ENCODE measurements at regions not wholly inside any gene's neighbourhood (a gene's known extent, or its start where the extent isn't known, plus 50 kb on each side); places are given as distances from the start of the nearest gene placed in this dataset.

DNA sequence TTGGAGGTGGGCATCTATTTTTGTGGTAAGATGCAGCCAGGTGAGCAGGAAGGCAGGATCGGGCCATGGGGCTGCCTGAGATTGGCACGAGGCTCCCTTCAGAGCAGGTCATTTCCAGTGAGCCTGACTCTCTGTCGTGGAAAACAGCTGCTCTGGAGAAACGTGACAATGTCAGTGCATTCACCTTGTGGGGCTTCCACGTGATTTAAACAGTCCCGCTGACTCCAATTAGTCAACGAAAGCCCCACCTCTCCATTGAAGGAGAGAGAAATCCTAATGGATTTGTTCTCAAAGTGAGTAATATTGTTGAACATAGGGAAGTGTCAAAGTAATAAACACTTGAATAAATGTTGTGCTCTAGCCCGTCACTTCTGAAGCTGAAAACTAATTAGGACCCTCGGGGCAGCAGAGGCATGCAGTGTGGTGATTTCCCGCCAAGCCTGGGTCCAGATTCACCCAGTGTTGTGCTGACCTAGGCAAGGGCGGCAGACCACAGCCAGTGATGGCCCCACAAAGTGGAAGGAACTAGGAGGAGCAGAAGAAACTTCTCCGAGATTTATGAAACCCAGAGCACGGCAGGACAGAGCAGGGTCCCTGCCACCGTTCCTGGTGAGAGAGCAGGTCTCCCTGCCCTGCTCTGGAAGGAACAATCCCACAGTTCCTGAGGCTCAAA is 172.5 kb upstream of the C1orf174 start:
- Histone ChIP-seq H3K9me3 (ENCODE audit: control insufficient read depth in 4 of 4, low read length in 3 of 4) (no peaks in the 10 kb centered on the region), H3K9ac (ENCODE audit: low read depth in 1 of 2, low read length in 2 of 2) (no peak overlapping the region), H3K4me1 (ENCODE audit: control insufficient read depth in 4 of 4, insufficient read depth in 4 of 4, low read length in 3 of 4) (no peaks in the 10 kb centered on the region), H3K27ac (ENCODE audit: low read depth in 1 of 2, low read length in 2 of 2) (no peak overlapping the region), H3K4me3 (ENCODE audit: low read depth in 1 of 3, low read length in 3 of 3) (no peak overlapping the region), H3K36me3 (ENCODE audit: control insufficient read depth in 4 of 4, insufficient read depth in 3 of 4, low read depth in 1 of 4, low read length in 3 of 4) (no peaks in the 10 kb centered on the region), H3K27me3 (ENCODE audit: control insufficient read depth in 4 of 4, insufficient read depth in 4 of 4, low read length in 3 of 4) (peaks cover 0 to 2% (median 0%) of the 10 kb centered on the region in 4 donors)
- whole genome bisulfite sequencing, result 54% methylated on average over 14 of the region's 14 CpGs
- no peak for DNase-seq (ENCODE audit: low spot score)
- TF ChIP-seq RXRA (IDR thresholded peaks at IDR 0.05), result no peak
- TF ChIP-seq RAD21 (IDR thresholded peaks at IDR 0.05), result no peak
- no peak for TF ChIP-seq FOXA1 (IDR thresholded peaks at IDR 0.05)
- TF ChIP-seq TAF1 (conservative IDR thresholded peaks at IDR 0.05), result no peak
- TF ChIP-seq, protein P1, sequence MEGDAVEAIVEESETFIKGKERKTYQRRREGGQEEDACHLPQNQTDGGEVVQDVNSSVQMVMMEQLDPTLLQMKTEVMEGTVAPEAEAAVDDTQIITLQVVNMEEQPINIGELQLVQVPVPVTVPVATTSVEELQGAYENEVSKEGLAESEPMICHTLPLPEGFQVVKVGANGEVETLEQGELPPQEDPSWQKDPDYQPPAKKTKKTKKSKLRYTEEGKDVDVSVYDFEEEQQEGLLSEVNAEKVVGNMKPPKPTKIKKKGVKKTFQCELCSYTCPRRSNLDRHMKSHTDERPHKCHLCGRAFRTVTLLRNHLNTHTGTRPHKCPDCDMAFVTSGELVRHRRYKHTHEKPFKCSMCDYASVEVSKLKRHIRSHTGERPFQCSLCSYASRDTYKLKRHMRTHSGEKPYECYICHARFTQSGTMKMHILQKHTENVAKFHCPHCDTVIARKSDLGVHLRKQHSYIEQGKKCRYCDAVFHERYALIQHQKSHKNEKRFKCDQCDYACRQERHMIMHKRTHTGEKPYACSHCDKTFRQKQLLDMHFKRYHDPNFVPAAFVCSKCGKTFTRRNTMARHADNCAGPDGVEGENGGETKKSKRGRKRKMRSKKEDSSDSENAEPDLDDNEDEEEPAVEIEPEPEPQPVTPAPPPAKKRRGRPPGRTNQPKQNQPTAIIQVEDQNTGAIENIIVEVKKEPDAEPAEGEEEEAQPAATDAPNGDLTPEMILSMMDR (IDR thresholded peaks at IDR 0.05; ENCODE audit: low read depth, low read length, missing input control), result no peak
- TF ChIP-seq EGR1 (IDR thresholded peaks at IDR 0.05; ENCODE audit: low read depth in 2 of 2), result no peak
- no peak for TF ChIP-seq HNF4A (conservative IDR thresholded peaks at IDR 0.05)
- TF ChIP-seq, protein P2, sequence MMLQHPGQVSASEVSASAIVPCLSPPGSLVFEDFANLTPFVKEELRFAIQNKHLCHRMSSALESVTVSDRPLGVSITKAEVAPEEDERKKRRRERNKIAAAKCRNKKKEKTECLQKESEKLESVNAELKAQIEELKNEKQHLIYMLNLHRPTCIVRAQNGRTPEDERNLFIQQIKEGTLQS (IDR thresholded peaks at IDR 0.05), result no peak
- no peak for TF ChIP-seq GABPA (IDR thresholded peaks at IDR 0.05 in 1 of 2, conservative IDR thresholded peaks at IDR 0.05 in 1 of 2)
- TF ChIP-seq SP1 (IDR thresholded peaks at IDR 0.05), result no peak
- TF ChIP-seq, protein P3, sequence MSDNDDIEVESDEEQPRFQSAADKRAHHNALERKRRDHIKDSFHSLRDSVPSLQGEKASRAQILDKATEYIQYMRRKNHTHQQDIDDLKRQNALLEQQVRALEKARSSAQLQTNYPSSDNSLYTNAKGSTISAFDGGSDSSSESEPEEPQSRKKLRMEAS (IDR thresholded peaks at IDR 0.05), result no peak
- TF ChIP-seq FOXA2 (IDR thresholded peaks at IDR 0.05), result no peak
- TF ChIP-seq, protein P4, sequence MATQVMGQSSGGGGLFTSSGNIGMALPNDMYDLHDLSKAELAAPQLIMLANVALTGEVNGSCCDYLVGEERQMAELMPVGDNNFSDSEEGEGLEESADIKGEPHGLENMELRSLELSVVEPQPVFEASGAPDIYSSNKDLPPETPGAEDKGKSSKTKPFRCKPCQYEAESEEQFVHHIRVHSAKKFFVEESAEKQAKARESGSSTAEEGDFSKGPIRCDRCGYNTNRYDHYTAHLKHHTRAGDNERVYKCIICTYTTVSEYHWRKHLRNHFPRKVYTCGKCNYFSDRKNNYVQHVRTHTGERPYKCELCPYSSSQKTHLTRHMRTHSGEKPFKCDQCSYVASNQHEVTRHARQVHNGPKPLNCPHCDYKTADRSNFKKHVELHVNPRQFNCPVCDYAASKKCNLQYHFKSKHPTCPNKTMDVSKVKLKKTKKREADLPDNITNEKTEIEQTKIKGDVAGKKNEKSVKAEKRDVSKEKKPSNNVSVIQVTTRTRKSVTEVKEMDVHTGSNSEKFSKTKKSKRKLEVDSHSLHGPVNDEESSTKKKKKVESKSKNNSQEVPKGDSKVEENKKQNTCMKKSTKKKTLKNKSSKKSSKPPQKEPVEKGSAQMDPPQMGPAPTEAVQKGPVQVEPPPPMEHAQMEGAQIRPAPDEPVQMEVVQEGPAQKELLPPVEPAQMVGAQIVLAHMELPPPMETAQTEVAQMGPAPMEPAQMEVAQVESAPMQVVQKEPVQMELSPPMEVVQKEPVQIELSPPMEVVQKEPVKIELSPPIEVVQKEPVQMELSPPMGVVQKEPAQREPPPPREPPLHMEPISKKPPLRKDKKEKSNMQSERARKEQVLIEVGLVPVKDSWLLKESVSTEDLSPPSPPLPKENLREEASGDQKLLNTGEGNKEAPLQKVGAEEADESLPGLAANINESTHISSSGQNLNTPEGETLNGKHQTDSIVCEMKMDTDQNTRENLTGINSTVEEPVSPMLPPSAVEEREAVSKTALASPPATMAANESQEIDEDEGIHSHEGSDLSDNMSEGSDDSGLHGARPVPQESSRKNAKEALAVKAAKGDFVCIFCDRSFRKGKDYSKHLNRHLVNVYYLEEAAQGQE (IDR thresholded peaks at IDR 0.05), result no peak
- TF ChIP-seq NR2F2 (IDR thresholded peaks at IDR 0.05), result no peak
- TF ChIP-seq, protein P5, sequence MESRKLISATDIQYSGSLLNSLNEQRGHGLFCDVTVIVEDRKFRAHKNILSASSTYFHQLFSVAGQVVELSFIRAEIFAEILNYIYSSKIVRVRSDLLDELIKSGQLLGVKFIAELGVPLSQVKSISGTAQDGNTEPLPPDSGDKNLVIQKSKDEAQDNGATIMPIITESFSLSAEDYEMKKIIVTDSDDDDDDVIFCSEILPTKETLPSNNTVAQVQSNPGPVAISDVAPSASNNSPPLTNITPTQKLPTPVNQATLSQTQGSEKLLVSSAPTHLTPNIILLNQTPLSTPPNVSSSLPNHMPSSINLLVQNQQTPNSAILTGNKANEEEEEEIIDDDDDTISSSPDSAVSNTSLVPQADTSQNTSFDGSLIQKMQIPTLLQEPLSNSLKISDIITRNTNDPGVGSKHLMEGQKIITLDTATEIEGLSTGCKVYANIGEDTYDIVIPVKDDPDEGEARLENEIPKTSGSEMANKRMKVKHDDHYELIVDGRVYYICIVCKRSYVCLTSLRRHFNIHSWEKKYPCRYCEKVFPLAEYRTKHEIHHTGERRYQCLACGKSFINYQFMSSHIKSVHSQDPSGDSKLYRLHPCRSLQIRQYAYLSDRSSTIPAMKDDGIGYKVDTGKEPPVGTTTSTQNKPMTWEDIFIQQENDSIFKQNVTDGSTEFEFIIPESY (IDR thresholded peaks at IDR 0.05), result no peak
- TF ChIP-seq YY1 (IDR thresholded peaks at IDR 0.05), result no peak
- TF ChIP-seq HNF4G (IDR thresholded peaks at IDR 0.05), result no peak
- no peak for TF ChIP-seq JUND (IDR thresholded peaks at IDR 0.05)
